ELF-1 (cell line): ENCODE measurements at regions not wholly inside any gene's neighbourhood (a gene's known extent, or its start where the extent isn't known, plus 50 kb on each side); places are given as distances from the start of the nearest gene placed in this dataset.
"Not testable (repeated sequence)": the region's sequence is repeated elsewhere in the genome, so short reads cannot be mapped to it uniquely, and the experiment has no call there.

Experiments
- DNase-seq: peaks from one replicate; pipeline ENCODE4 v3.0.0-alpha.2; 2016; ENCODE audit warnings: low read depth, low spot score

GRCh38 chr1:199411506-199411905, 616.0 kb upstream of the NR5A2 start:
- no peak for DNase-seq

- peak; percentile 2 for DNase-seq
Observed at GRCh38 chr1:199422206-199422605, 605.3 kb upstream of the NR5A2 start.

GRCh38 chr1:199447906-199448305, 579.6 kb upstream of the NR5A2 start:
- peak; percentile 3 for DNase-seq

DNA sequence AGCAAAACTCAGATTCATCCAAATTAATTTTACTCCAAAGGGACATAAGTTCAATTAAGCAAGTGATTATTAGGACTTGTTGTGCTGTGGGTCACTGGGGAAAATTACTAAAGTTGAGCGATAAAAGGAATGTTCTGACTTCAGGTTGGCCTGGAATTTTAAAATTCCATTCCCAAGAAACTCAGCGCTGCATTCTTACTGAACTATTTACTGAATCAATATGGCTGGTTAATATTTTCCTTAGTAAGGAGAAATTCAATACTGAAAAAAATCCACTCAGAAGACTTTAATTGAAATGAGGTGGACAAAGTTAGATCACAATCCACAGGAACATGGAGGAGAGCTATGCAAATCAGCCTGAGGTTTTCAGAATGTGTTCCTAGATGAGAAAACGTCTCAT, 578.9 kb upstream of the NR5A2 start:
- DNase-seq = no peak

GRCh38 chr1:199449221-199449620, 578.3 kb upstream of the NR5A2 start:
- DNase-seq = no peak

- DNase-seq = no peak
Observed at GRCh38 chr1:199449681-199450080, 577.8 kb upstream of the NR5A2 start.

DNA sequence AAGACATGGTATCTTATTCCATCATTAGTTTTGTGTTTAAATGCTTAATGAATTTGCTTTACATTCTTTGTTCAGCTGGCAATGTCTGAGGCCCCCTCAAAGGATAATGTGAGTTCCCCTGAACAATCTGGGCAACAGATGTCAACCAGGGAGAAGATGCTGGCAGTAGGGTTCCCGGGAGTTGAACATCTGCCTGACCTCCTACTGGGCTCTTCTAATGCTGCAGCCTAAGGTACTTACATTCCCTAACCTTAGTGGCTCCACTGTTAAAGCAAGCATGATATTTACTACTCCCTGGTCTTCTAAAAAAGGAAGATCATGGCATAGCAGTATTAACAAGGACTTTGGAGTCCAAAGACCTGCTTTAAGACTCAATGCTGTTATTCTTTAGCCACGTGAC, 574.9 kb upstream of the NR5A2 start:
- no peak for DNase-seq

GRCh38 chr1:199453723-199454122, 573.8 kb upstream of the NR5A2 start:
- no peak for DNase-seq

DNA sequence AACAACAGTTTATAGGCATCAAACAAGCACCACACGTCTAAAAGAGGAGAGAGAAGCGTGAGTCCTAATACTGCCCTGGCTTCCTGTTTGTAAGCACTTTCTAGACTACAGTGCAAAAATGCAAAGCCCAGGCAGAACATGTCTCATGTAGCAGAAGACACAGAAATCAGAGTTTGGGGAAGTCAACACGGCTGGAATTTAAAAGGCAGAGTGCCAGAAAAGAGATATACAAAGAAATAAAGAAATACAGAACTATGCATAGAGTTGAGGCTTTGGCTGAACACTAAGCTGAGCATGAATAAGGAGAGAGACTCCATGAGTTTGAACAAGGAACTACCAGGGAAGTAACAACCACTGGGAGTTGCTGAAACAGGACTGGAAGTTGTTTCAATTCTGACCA, 566.6 kb upstream of the NR5A2 start:
- no peak for DNase-seq

GRCh38 chr1:199463521-199464127, 563.9 kb upstream of the NR5A2 start:
- DNase-seq = peak; percentile 35

GRCh38 chr1:199466961-199467360, 560.5 kb upstream of the NR5A2 start:
- DNase-seq = no peak

DNA sequence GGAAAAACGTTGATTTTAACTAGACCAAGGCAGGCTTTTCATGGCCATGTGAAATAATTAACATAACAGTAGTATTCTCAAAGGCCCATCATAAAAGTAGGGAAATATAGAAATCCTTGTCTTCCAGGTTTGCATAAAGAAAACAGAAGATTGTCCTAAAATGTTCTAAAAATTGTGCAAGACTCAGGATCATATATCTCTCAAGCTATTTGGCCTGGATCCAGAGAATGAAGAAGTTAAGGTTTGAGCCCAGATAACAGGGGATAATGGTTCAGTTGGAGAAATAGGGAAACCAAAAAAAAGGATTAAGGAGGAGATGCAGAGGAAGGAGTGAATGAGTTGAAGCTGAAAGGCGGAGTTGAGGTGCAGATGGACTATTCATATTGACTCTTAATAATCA, 555.5 kb upstream of the NR5A2 start:
- no peak for DNase-seq

- DNase-seq = no peak
Observed at GRCh38 chr1:199472978-199473377, 554.5 kb upstream of the NR5A2 start.

- no peak for DNase-seq
Observed at GRCh38 chr1:199474738-199475137, 552.8 kb upstream of the NR5A2 start.

GRCh38 chr1:199482426-199482825, 545.1 kb upstream of the NR5A2 start:
- no peak for DNase-seq

DNA sequence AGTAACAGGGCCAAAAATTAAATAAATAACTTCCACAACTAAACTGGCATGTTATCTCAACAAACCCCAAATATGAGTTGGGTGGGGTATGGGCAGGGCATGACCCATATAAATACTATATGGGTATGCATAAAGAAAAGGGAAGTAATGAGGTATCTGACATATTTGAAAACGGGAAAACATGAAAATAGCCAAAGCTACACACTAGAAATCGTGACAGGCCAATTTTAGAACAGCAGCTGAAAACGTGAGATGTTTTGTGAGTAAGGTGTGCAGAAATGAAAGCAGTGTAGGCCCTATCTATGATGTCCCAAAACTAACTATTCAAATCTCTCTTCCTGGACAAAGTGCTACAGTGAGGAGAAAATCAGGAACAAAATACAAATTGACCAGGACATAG, 537.9 kb upstream of the NR5A2 start:
- DNase-seq = no peak

- DNase-seq = no peak
Observed at GRCh38 chr1:199490769-199491527, 536.6 kb upstream of the NR5A2 start.

DNA sequence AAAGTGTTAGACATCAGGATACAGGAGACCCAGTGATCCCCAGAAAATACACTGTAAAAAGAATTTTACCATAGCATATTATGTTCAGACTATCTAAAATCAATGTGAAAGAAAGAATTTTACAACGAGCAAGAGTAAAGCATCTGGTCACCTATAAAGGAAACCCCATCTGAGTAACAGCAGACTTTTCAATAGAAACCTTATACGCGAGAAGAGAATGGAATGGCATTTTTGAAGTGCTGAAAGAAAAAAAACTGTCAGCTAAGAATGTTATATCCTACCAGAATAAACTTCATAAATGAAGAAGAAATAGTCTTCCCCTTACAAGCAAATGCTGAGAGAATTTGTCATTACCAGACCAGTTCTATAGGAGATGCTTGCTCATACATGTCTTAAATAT, 532.1 kb upstream of the NR5A2 start:
- no peak for DNase-seq

- DNase-seq = not testable (repeated sequence)
Observed at GRCh38 chr1:199498802-199499201, 528.7 kb upstream of the NR5A2 start.

DNA sequence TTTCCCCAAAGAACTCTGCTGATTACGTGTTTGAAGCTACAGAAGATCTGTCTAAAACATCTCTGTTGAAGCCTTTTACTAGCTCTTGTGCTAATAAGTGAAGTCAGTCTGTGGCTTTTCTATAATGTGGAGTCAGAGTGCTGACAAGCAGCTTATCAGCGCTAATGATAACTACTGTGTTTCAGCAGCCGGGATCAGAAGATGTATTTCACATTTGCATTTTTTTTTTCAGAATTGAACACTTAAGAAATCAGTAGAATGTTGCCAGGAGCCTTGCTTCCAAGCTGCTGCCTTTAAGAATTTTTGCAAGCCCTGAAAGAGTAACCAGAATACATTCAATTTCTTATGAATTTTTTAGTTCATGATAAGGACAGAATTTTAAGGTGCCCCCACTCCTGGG, 519.4 kb upstream of the NR5A2 start:
- DNase-seq = no peak

GRCh38 chr1:199508653-199509052, 518.9 kb upstream of the NR5A2 start:
- DNase-seq = no peak

DNA sequence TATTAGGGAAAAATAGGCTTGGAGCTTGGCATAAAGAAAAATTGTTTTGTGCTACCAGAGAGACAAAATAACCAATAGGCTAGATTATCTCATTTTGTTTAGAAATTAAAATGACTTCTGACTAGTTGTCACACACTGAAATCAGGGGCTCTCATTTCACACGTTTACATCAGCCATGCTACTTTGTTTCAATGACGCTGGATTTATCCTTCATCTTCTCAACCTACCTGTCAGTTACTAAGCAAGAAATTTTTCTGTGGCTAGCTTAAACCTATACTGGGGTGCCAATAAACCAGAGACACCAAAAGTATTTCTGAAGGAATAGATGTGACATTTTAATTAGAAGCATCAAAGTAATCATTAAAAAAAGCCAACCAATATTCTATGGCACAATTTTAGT, 518.1 kb upstream of the NR5A2 start:
- no peak for DNase-seq

DNA sequence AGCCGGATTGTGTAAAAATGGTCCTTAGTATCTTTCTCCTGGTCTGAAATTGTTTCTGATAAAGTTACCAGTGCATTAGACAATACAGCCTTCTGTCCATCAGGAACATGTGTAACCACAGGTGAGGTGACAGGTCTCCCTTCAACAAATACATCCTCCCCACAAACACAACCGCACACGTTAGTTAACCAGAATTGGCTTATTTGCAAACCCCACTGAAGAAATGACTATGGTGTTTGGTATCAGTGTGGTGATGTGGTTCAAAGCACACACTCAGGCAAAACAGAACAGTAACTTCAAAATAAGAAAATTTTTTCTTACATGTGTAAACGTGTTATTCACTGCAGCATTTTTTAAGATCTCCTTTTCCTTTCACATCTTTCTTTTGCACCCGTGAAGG, 517.2 kb upstream of the NR5A2 start:
- DNase-seq = no peak
